ENCODE measurements at regions not wholly inside any gene's neighbourhood (a gene's known extent, or its start where the extent isn't known, plus 50 kb on each side); places are given as distances from the start of the nearest gene placed in this dataset.

GRCh38 chr16:79788949-79789348, 188.4 kb upstream of the MAF start:
- TF ChIP-seq CTCF (IDR thresholded peaks at IDR 0.05) = no peak
- Mint-ChIP-seq H3K4me3 (no peak overlapping the region), H3K27ac (no peak overlapping the region), H3K9me3 (no peaks in the 10 kb centered on the region), H3K4me1 (ENCODE audit: low read depth) (no peaks in the 10 kb centered on the region), H3K27me3 (no peaks in the 10 kb centered on the region), H3K36me3 (ENCODE audit: low read depth) (no peaks in the 10 kb centered on the region)
- no peak overlapping the region for H3K4me3 ChIP-seq (ENCODE audit: low read length)
- H3K4me1 ChIP-seq (ENCODE audit: insufficient read depth, low read length) = no peaks in the 10 kb centered on the region
- H3K36me3 ChIP-seq (ENCODE audit: insufficient read depth, low read length) = no peaks in the 10 kb centered on the region
- POLR2A ChIA-PET = no interaction called here
- ATAC-seq (ENCODE audit: poor library complexity) (no peak), DNase-seq (no peak)
- H3K27me3 ChIP-seq (ENCODE audit: control insufficient read depth in 1 of 2, insufficient read depth in 2 of 2, low read length in 2 of 2) = no peaks in the 10 kb centered on the region
- CTCF ChIA-PET = no interaction called here
- no peak overlapping the region for H3K27ac ChIP-seq (ENCODE audit: low read depth in 1 of 2, low read length in 2 of 2)
- no peaks in the 10 kb centered on the region for H3K9me3 ChIP-seq (ENCODE audit: control insufficient read depth in 1 of 2, insufficient read depth in 1 of 2, low read length in 2 of 2)
- intact Hi-C loops (cut with DNase I, micrococcal nuclease) = no loop called here

- TF ChIP-seq CTCF (IDR thresholded peaks at IDR 0.05) = no peak
- intact Hi-C loops (cut with DNase I, micrococcal nuclease) = no loop called here
- Histone ChIP-seq H3K27me3 (ENCODE audit: control insufficient read depth in 1 of 2, insufficient read depth in 2 of 2, low read length in 2 of 2) (no peaks in the 10 kb centered on the region), H3K4me1 (ENCODE audit: insufficient read depth, low read length) (no peaks in the 10 kb centered on the region), H3K27ac (ENCODE audit: low read depth in 1 of 2, low read length in 2 of 2) (no peak overlapping the region), H3K4me3 (ENCODE audit: low read length) (no peak overlapping the region), H3K36me3 (ENCODE audit: insufficient read depth, low read length) (no peaks in the 10 kb centered on the region), H3K9me3 (ENCODE audit: control insufficient read depth in 1 of 2, insufficient read depth in 1 of 2, low read length in 2 of 2) (no peaks in the 10 kb centered on the region)
- Mint-ChIP-seq H3K4me3 (no peak overlapping the region), H3K36me3 (ENCODE audit: low read depth) (no peaks in the 10 kb centered on the region), H3K27me3 (no peaks in the 10 kb centered on the region), H3K4me1 (ENCODE audit: low read depth) (no peaks in the 10 kb centered on the region), H3K27ac (no peak overlapping the region), H3K9me3 (no peaks in the 10 kb centered on the region)
- no peak for DNase-seq
- no peak for ATAC-seq (ENCODE audit: poor library complexity)
- CTCF ChIA-PET = no interaction called here
- POLR2A ChIA-PET = interaction anchor here (0.5 kb wide), 1 partner anchor 16 kb away, joined by 3 read pairs; no protein-coding TSS in a partner anchor
Measured at GRCh38 chr16:79786389-79786788, 185.9 kb upstream of the MAF start.

GRCh38 chr16:79784007-79784406, 183.5 kb upstream of the MAF start:
- DNase-seq (no peak), ATAC-seq (ENCODE audit: poor library complexity) (no peak)
- H3K27me3 Mint-ChIP-seq = peaks cover 3% of the 10 kb centered on the region
- no peaks in the 10 kb centered on the region for H3K36me3 ChIP-seq (ENCODE audit: insufficient read depth, low read length)
- no peaks in the 10 kb centered on the region for H3K9me3 Mint-ChIP-seq
- H3K4me1 Mint-ChIP-seq (ENCODE audit: low read depth) = no peaks in the 10 kb centered on the region
- POLR2A ChIA-PET = no interaction called here
- intact Hi-C loops (cut with DNase I, micrococcal nuclease) = no loop called here
- H3K4me3 Mint-ChIP-seq = no peak overlapping the region
- no peaks in the 10 kb centered on the region for H3K36me3 Mint-ChIP-seq (ENCODE audit: low read depth)
- CTCF ChIA-PET = no interaction called here
- H3K9me3 ChIP-seq (ENCODE audit: control insufficient read depth in 1 of 2, insufficient read depth in 1 of 2, low read length in 2 of 2) = no peaks in the 10 kb centered on the region
- no peak overlapping the region for H3K4me3 ChIP-seq (ENCODE audit: low read length)
- H3K4me1 ChIP-seq (ENCODE audit: insufficient read depth, low read length) = no peaks in the 10 kb centered on the region
- TF ChIP-seq CTCF (IDR thresholded peaks at IDR 0.05) = no peak
- H3K27me3 ChIP-seq (ENCODE audit: control insufficient read depth in 1 of 2, insufficient read depth in 2 of 2, low read length in 2 of 2) = no peaks in the 10 kb centered on the region
- H3K27ac ChIP-seq (ENCODE audit: low read depth in 1 of 2, low read length in 2 of 2) = no peak overlapping the region
- H3K27ac Mint-ChIP-seq = no peak overlapping the region

Data from CD4-positive, alpha-beta T cell (primary cell).